GM12891 (cell line): ENCODE measurements at regions not wholly inside any gene's neighbourhood (a gene's known extent, or its start where the extent isn't known, plus 50 kb on each side); places are given as distances from the start of the nearest gene placed in this dataset.

Source experiments
- POLR2A ChIP-seq: IDR thresholded peaks from 2 replicates; pipeline ENCODE4 v1.6.1; 2011; ENCODE audit warnings: low read depth, low read length, control low read depth
- POLR2AphosphoS5 ChIP-seq: IDR thresholded peaks from 2 replicates; pipeline ENCODE4 v1.6.1; 2011; ENCODE audit warnings: low read depth, low read length, control low read depth
- POU2F2 ChIP-seq: IDR thresholded peaks from 2 replicates; pipeline ENCODE4 v1.6.1; 2011; ENCODE audit warnings: low read depth, mild to moderate bottlenecking, control low read depth, low read length, moderate library complexity

DNA sequence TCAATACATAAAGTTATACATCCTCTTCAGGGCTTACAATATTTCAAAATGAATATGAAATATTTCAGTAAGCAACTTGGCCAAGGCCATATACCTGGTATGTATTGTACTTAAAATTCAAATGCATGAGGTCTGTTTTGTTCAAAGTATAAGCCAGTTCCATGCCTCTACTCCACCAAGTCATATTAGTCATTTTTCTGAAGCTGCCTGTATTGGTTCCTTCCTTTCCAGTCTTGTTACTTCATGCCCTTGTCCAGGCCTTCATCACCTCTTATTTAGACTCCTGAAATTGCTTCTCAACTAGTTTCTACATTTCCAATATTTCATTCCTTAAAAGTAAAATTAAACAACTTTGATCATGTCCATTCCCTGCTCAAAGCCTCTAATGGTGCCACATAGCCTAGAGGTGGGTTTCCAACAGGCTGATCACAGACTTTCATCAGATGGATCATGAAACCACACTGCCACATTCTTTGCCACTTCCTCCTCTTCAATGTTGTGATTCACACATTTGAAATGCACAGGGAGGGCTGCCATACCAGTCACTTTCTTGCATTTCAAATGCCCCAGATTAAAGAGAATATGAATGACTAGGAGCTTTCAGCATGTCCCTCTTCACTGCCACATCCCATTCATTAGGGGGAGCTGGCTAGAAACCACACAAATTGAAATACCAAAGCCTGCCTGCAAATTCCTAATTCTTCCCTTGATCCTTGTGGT lies 424.1 kb upstream of the DACH1 start:
- TF ChIP-seq POU2F2, result no peak
- no peak for TF ChIP-seq POLR2A
- no peak for TF ChIP-seq POLR2AphosphoS5
